Mesenchymal stem cell (in vitro differentiated cells and primary cell): ENCODE measurements at regions not wholly inside any gene's neighbourhood (a gene's known extent, or its start where the extent isn't known, plus 50 kb on each side); places are given as distances from the start of the nearest gene placed in this dataset.

Experiments
- DNase-seq: peaks from one replicate; pipeline ENCODE4 v3.0.0-alpha.2; 2013
- H2AFZ ChIP-seq: one replicate; pipeline ENCODE4 v1.6.1; 2013; ENCODE audit warnings: low read depth, mild to moderate bottlenecking, control low read depth, inconsistent platforms, low read length, moderate library complexity
- H2AK5ac ChIP-seq: 2 replicates; pipeline ENCODE4 v1.6.1; 2013; ENCODE audit warnings: low read length, moderate library complexity, mild to moderate bottlenecking, inconsistent platforms; ENCODE audit not compliant: severe bottlenecking
- H2BK120ac ChIP-seq: one replicate; pipeline ENCODE4 v1.6.1; 2013; ENCODE audit warnings: low read depth, mild to moderate bottlenecking, inconsistent platforms, low read length, moderate library complexity
- H2BK12ac ChIP-seq, 2 experiments: one replicate each; pipeline ENCODE4 v1.6.1; 2013; ENCODE audit warnings: inconsistent platforms in 2 of 2, low read length in 2 of 2, mild to moderate bottlenecking in 2 of 2, moderate library complexity in 2 of 2, control low read depth in 1 of 2
- H2BK15ac ChIP-seq: one replicate; pipeline ENCODE4 v1.6.1; 2013; ENCODE audit warnings: mild to moderate bottlenecking, low read depth, inconsistent platforms; ENCODE audit not compliant: poor library complexity, severe bottlenecking
- H2BK5ac ChIP-seq: 2 replicates; pipeline ENCODE4 v1.6.1; 2013; ENCODE audit warnings: low read depth, mild to moderate bottlenecking, low read length, control low read depth, inconsistent platforms; ENCODE audit not compliant: poor library complexity, severe bottlenecking
- H3K14ac ChIP-seq, 2 experiments: one replicate each; pipeline ENCODE4 v1.6.1; 2013; ENCODE audit warnings: inconsistent platforms in 2 of 2, low read length in 2 of 2, control low read depth in 1 of 2, mild to moderate bottlenecking in 1 of 2, moderate library complexity in 1 of 2
- H3K18ac ChIP-seq, 2 experiments: one replicate each; pipeline ENCODE4 v1.6.1; 2013; ENCODE audit warnings: inconsistent platforms in 2 of 2, low read length in 2 of 2, control low read depth in 1 of 2, low read depth in 1 of 2, mild to moderate bottlenecking in 1 of 2
- H3K23ac ChIP-seq, 2 experiments: one replicate each; pipeline ENCODE4 v1.6.1; 2013; ENCODE audit warnings: inconsistent platforms in 2 of 2, low read length in 2 of 2, mild to moderate bottlenecking in 2 of 2, moderate library complexity in 2 of 2, control low read depth in 1 of 2
- H3K27ac ChIP-seq: 2 replicates; pipeline ENCODE4 v1.5.1; 2013; ENCODE audit warnings: mild to moderate bottlenecking, moderate library complexity, low read length, control low read depth, inconsistent platforms; ENCODE audit not compliant: poor library complexity, severe bottlenecking
- H3K27me3 ChIP-seq, 2 experiments: 2 replicates each; pipeline versions ENCODE4 v1.6.1 to v1.7.0; 2013; ENCODE audit warnings: low read length in 2 of 2, mild to moderate bottlenecking in 2 of 2, moderate library complexity in 2 of 2, control low read depth in 1 of 2, inconsistent platforms in 1 of 2; ENCODE audit not compliant: control insufficient read depth in 1 of 2, insufficient read depth in 1 of 2
- H3K36me3 ChIP-seq, 2 experiments: 2 replicates each; pipeline versions ENCODE4 v1.6.1 to v1.7.0; 2013; ENCODE audit warnings: low read length in 2 of 2, control low read depth in 1 of 2, inconsistent platforms in 1 of 2, low read depth in 1 of 2, mild to moderate bottlenecking in 1 of 2; ENCODE audit not compliant: insufficient read depth in 2 of 2, control insufficient read depth in 1 of 2
- H3K4ac ChIP-seq, 2 experiments: one replicate each; pipeline ENCODE4 v1.6.1; 2013; ENCODE audit warnings: inconsistent platforms in 2 of 2, low read length in 2 of 2, mild to moderate bottlenecking in 2 of 2, moderate library complexity in 2 of 2, control low read depth in 1 of 2, low read depth in 1 of 2
- H3K4me1 ChIP-seq: 2 replicates; pipeline ENCODE4 v1.6.1; 2013; ENCODE audit warnings: low read depth, low read length, control low read depth; ENCODE audit not compliant: control insufficient read depth, insufficient read depth
- H3K4me2 ChIP-seq: 2 replicates; pipeline ENCODE4 v1.6.1; 2013; ENCODE audit warnings: low read length, mild to moderate bottlenecking, inconsistent platforms; ENCODE audit not compliant: poor library complexity, severe bottlenecking
- H3K4me3 ChIP-seq, 2 experiments: 2 replicates each; pipeline versions ENCODE4 v1.5.1 to v1.7.0; 2013; ENCODE audit warnings: low read length in 2 of 2, mild to moderate bottlenecking in 2 of 2, control low read depth in 1 of 2, low read depth in 1 of 2; ENCODE audit not compliant: insufficient read depth in 1 of 2
- H3K79me1 ChIP-seq: replicated peaks from 2 replicates; pipeline ENCODE4 v1.6.1; 2013; ENCODE audit warnings: mild to moderate bottlenecking, control low read depth, low read length, inconsistent platforms; ENCODE audit not compliant: poor library complexity, severe bottlenecking
- H3K9ac ChIP-seq: 2 replicates; pipeline ENCODE4 v1.7.0; 2013; ENCODE audit warnings: mild to moderate bottlenecking, low read length, moderate library complexity
- H3K9me3 ChIP-seq: 2 replicates; pipeline ENCODE4 v1.7.0; 2013; ENCODE audit warnings: mild to moderate bottlenecking, low read length; ENCODE audit not compliant: control insufficient read depth
- H4K8ac ChIP-seq: one replicate; pipeline ENCODE4 v1.6.1; 2013; ENCODE audit warnings: inconsistent platforms, mild to moderate bottlenecking, low read length, moderate library complexity
- H4K91ac ChIP-seq: one replicate; pipeline ENCODE4 v1.6.1; 2013; ENCODE audit warnings: mild to moderate bottlenecking, low read length, inconsistent platforms
- WGBS: methylation state at CpG from one replicate; pipeline ENCODE4 v1.1.7; 2013; ENCODE audit warnings: mixed read lengths; 5-methylcytosine and 5-hydroxymethylcytosine counted together

GRCh38 chr7:153027904-153028303, 268.4 kb downstream of the ACTR3B start:
- H2BK120ac ChIP-seq = no peak overlapping the region
- H4K8ac ChIP-seq = no peak overlapping the region
- H2AK5ac ChIP-seq = no peak overlapping the region
- H3K23ac ChIP-seq = no peak overlapping the region
- no peak overlapping the region for H2BK5ac ChIP-seq
- 87% methylated on average over 7 of the region's 13 CpGs for WGBS
- H3K79me1 ChIP-seq = no peaks in the 10 kb centered on the region
- no peaks in the 10 kb centered on the region for H3K4me1 ChIP-seq
- H2AFZ ChIP-seq = no peak overlapping the region
- no peak overlapping the region for H4K91ac ChIP-seq
- DNase-seq = no peak
- no peak overlapping the region for H3K4ac ChIP-seq
- H3K9ac ChIP-seq = no peak overlapping the region
- H3K27ac ChIP-seq = no peak overlapping the region
- no peak overlapping the region for H2BK12ac ChIP-seq
- H3K36me3 ChIP-seq = no peaks in the 10 kb centered on the region
- no peaks in the 10 kb centered on the region for H3K27me3 ChIP-seq
- no peak overlapping the region for H3K4me2 ChIP-seq
- H3K14ac ChIP-seq = no peak overlapping the region
- no peak overlapping the region for H2BK15ac ChIP-seq
- H3K18ac ChIP-seq = no peak overlapping the region
- H3K4me3 ChIP-seq = no peak overlapping the region
- peaks cover 5% of the 10 kb centered on the region for H3K9me3 ChIP-seq

- Histone ChIP-seq H3K27me3 (no peaks in the 10 kb centered on the region), H4K8ac (no peak overlapping the region)
Observed at GRCh38 chr7:153030976-153031375, 271.4 kb downstream of the ACTR3B start.

GRCh38 chr7:153034791-153035190, 275.2 kb downstream of the ACTR3B start:
- H4K91ac ChIP-seq = no peak overlapping the region
- no peaks in the 10 kb centered on the region for H3K36me3 ChIP-seq
- H3K4me3 ChIP-seq = no peak overlapping the region
- no peak overlapping the region for H3K18ac ChIP-seq
- no peak overlapping the region for H2AK5ac ChIP-seq
- H2AFZ ChIP-seq = no peak overlapping the region
- no peak overlapping the region for H2BK120ac ChIP-seq
- no peak overlapping the region for H2BK15ac ChIP-seq
- no peak overlapping the region for H3K23ac ChIP-seq
- H3K4me2 ChIP-seq = no peak overlapping the region
- no peak overlapping the region for H3K27ac ChIP-seq
- H2BK12ac ChIP-seq = no peak overlapping the region
- no peaks in the 10 kb centered on the region for H3K4me1 ChIP-seq
- no peaks in the 10 kb centered on the region for H3K79me1 ChIP-seq
- peaks cover 6% of the 10 kb centered on the region for H3K9me3 ChIP-seq
- H3K14ac ChIP-seq = no peak overlapping the region
- no peak overlapping the region for H2BK5ac ChIP-seq
- H3K9ac ChIP-seq = no peak overlapping the region
- 85% methylated on average over 8 of the region's 8 CpGs for WGBS
- no peak overlapping the region for H3K4ac ChIP-seq
- H3K27me3 ChIP-seq = no peaks in the 10 kb centered on the region
- no peak overlapping the region for H4K8ac ChIP-seq
- no peak for DNase-seq

More at GRCh38 chr7:153030976-153031375, 271.4 kb downstream of the ACTR3B start:
- Histone ChIP-seq H4K91ac (no peak overlapping the region), H3K18ac (no peak overlapping the region), H2BK5ac (no peak overlapping the region), H2BK15ac (no peak overlapping the region), H3K9me3 (peaks cover 7% of the 10 kb centered on the region), H3K36me3 (no peaks in the 10 kb centered on the region), H2AK5ac (no peak overlapping the region), H3K9ac (no peak overlapping the region), H3K79me1 (no peaks in the 10 kb centered on the region), H3K14ac (no peak overlapping the region), H3K4me3 (no peak overlapping the region), H3K27ac (no peak overlapping the region), H3K4ac (no peak overlapping the region), H2BK120ac (no peak overlapping the region), H2BK12ac (no peak overlapping the region), H3K4me2 (no peak overlapping the region), H3K4me1 (no peaks in the 10 kb centered on the region), H3K23ac (no peak overlapping the region), H2AFZ (no peak overlapping the region)
- 90% methylated on average over 3 of the region's 5 CpGs for WGBS
- no peak for DNase-seq

GRCh38 chr7:153036396-153037063, 277.0 kb downstream of the ACTR3B start:
- no peak overlapping the region for H2AK5ac ChIP-seq
- no peak overlapping the region for H3K4me2 ChIP-seq
- no peaks in the 10 kb centered on the region for H3K4me1 ChIP-seq
- H3K18ac ChIP-seq = no peak overlapping the region
- H4K91ac ChIP-seq = no peak overlapping the region
- no peak overlapping the region for H2BK15ac ChIP-seq
- H3K4ac ChIP-seq = no peak overlapping the region
- no peak overlapping the region for H2BK5ac ChIP-seq
- no peaks in the 10 kb centered on the region for H3K36me3 ChIP-seq
- no peak overlapping the region for H3K23ac ChIP-seq
- H3K27ac ChIP-seq = no peak overlapping the region
- H4K8ac ChIP-seq = no peak overlapping the region
- no peak overlapping the region for H2BK12ac ChIP-seq
- no peak overlapping the region for H2BK120ac ChIP-seq
- no peak overlapping the region for H3K14ac ChIP-seq
- H3K4me3 ChIP-seq = no peak overlapping the region
- H3K9me3 ChIP-seq = peaks cover 6% of the 10 kb centered on the region
- no peak for DNase-seq
- no peaks in the 10 kb centered on the region for H3K79me1 ChIP-seq
- H3K9ac ChIP-seq = no peak overlapping the region
- H3K27me3 ChIP-seq = no peaks in the 10 kb centered on the region
- H2AFZ ChIP-seq = no peak overlapping the region
- 75% methylated on average over 1 of the region's 4 CpGs for WGBS
